LNCaP clone FGC (cell line): ENCODE measurements at regions not wholly inside any gene's neighbourhood (a gene's known extent, or its start where the extent isn't known, plus 50 kb on each side); places are given as distances from the start of the nearest gene placed in this dataset.

ENCODE experiments used
- DNase-seq: peaks from one replicate; pipeline ENCODE4 v3.0.0-alpha.2; 2011; ENCODE audit warnings: low read depth
- H3K4me3 ChIP-seq: 2 replicates; pipeline ENCODE4 v1.5.1; 2011; ENCODE audit warnings: mild to moderate bottlenecking, low read depth, low read length, control low read depth
- CTCF ChIP-seq: IDR thresholded peaks from 2 replicates; pipeline ENCODE4 v1.5.1; 2012; ENCODE audit warnings: mild to moderate bottlenecking; ENCODE audit not compliant: control insufficient read depth, insufficient read depth; ENCODE audit errors: extremely low read depth

DNA sequence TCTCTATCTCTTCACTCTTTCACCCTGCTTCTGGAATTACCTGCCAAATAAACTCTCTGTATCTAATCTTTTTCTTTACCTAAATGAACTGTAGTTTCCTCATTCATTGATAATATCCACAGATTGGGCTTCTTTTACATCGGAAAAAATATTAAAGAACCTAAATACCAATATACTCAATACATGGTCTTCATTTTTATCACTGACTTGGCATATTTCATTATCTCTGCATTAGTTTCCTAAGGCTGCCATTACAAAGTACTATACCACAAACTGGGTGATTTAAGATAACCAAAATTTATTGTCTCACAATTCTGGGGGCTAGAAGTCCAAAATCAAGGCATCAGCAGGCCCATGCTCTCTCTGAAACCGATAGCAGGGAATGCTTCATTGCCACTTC, 411.9 kb upstream of the SPTLC3 start:
- DNase-seq = no peak
- no peak overlapping the region for H3K4me3 ChIP-seq
- no peak for TF ChIP-seq CTCF

DNA sequence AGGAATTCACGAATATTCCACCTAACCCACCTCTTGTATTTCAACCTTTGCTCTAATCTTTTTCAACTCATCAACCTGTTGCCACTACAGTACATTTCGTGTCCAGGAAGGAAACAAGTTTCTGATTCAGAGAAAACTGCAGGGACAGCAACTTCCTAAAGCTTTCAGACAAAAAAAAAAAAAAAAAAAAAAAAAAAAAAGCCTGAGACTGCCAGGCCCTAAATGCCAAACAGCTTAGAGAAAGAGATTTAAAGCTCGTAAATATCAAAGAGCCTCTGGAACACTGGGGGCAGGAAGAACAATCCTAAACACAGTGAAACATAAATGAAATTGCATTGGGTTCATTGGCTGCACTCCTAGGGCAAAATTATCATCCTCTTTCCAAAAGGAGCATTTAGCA, 411.2 kb upstream of the SPTLC3 start:
- no peak for TF ChIP-seq CTCF
- no peak for DNase-seq
- no peak overlapping the region for H3K4me3 ChIP-seq

GRCh38 chr20:12598894-12599293, 409.9 kb upstream of the SPTLC3 start:
- DNase-seq = no peak
- no peak overlapping the region for H3K4me3 ChIP-seq
- no peak for TF ChIP-seq CTCF

- no peak for DNase-seq
- no peak for TF ChIP-seq CTCF
Observed at GRCh38 chr20:12599494-12599893, 409.3 kb upstream of the SPTLC3 start.

GRCh38 chr20:12605751-12606150, 403.0 kb upstream of the SPTLC3 start:
- no peak for TF ChIP-seq CTCF
- no peak for DNase-seq
- no peak overlapping the region for H3K4me3 ChIP-seq

More at GRCh38 chr20:12599494-12599893, 409.3 kb upstream of the SPTLC3 start:
- H3K4me3 ChIP-seq = no peak overlapping the region

DNA sequence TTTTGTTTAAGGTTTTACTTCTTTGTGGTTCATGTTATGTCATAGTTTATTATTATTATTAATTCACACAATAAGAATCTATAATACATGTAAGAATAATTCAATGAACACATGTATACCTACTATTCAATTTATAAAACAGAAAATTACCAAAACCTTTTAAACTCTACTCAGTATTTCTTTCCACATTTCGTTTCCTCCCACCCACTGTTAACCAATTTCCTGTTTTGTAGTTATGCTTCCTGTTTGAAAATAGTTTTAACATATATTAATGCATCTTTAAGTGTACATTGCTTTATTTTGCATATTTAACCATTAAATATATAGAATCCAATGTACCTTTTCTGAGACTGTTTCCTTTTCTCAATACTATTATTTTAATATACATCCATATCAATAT, 397.9 kb upstream of the SPTLC3 start:
- no peak for DNase-seq
- no peak for TF ChIP-seq CTCF
- H3K4me3 ChIP-seq = no peak overlapping the region

GRCh38 chr20:12614764-12615163, 394.0 kb upstream of the SPTLC3 start:
- no peak overlapping the region for H3K4me3 ChIP-seq
- TF ChIP-seq CTCF = no peak
- DNase-seq = no peak
